GM21723 (cell line): ENCODE measurements at regions not wholly inside any gene's neighbourhood (a gene's known extent, or its start where the extent isn't known, plus 50 kb on each side); places are given as distances from the start of the nearest gene placed in this dataset.
"Not testable (repeated sequence)": the region's sequence is repeated elsewhere in the genome, so short reads cannot be mapped to it uniquely, and the experiment has no call there.

ENCODE experiments used
- ATAC-seq: cut with Tn5 transposase; IDR thresholded peaks from one replicate; pipeline ENCODE4 v1.9.1; 2021; ENCODE audit warnings: mild to moderate bottlenecking, moderate library complexity; ENCODE audit not compliant: unreplicated experiment

DNA sequence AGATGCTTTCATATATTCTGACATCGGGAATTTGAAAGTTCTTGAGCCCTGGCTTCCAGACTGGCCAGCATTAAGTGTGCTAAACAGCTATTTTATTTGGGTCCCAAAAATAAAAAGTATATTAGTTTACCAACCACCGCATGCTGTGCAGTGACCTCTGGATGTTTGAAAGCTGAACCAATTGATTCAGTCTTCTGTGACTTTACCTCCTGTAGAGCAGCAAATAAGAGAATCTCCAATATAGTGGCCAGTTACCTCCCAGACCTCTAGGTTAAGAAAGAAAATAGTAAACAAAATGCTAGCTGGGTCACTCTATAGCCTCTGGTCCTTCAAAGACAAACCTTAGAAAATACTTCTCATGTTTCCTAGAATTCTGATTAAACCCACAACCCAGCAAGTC lies 424.6 kb upstream of the NFE2L3 start:
- ATAC-seq: no peak

DNA sequence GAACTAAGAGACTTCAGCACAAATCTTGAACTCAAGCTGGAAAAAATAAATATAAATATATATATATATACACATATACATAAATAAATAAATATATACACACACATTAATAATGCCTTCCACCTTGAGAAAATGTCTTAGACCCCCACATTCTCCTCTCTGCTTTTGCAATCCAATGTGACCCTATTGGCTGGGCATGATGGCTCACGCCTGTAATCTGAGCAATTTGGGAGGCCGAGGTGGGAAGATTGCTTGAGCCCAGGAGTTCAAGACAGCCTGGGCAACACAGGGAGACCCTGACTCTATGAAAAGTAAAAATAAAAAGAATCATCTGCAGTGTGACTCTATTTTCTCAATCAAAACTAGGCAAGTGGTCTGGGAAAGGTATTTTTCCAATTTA lies 424.1 kb upstream of the NFE2L3 start:
- no peak for ATAC-seq

DNA sequence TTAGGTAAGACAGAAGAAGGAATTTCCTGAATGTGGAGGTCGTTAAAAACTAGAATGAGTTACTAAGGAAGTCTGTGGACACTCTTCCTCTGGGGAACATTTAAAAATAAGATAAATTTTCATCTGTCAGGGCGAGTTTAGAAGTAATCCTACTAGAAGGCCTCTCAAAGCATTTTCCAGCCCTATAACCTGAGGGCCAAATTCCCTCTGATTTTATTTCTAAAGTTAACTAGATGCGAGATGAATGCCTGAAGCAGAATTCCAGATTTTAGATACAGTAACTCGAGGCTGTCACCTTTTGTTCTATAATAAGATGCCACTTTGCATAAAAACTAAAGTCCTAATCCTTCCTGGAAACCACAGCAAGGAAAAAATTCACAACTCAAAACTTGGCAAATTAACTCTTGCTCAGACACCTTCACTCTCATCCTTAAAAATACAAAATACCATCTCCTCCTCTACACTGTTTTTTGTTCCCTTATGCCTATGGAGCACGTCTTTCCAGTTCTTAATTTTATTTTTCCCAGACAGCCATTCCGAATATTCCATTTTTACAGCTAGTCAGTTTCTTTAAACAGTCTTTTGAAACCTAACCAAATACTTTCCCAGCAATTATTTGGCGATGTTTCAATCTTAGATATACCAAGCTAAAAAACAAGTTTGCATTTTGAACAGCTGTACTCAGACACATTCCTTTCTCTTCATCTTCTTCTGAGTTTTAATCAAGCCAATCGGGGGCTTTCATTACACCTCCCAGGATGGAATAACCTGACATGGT lies 420.7 kb upstream of the NFE2L3 start:
- no peak for ATAC-seq

DNA sequence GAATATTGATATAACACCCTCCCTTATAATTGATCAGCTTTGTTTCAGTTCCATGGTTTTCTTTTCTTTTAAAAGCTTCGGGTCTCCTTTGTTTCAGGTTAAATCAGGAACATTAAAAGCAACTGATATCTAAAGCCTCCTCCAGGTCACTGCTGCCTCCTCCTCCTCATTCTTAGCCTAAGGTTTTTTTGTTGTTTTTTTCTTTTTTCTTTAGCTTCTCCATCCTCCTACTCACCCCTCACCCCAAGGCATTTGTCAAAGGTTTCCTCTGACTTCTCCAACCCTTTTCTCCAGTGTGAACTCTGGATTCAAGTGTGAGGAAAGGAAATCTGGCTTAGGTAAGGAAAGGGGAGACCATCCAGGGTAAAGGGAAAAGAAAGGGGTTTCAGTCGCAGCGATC lies 420.2 kb upstream of the NFE2L3 start:
- ATAC-seq: no peak

DNA sequence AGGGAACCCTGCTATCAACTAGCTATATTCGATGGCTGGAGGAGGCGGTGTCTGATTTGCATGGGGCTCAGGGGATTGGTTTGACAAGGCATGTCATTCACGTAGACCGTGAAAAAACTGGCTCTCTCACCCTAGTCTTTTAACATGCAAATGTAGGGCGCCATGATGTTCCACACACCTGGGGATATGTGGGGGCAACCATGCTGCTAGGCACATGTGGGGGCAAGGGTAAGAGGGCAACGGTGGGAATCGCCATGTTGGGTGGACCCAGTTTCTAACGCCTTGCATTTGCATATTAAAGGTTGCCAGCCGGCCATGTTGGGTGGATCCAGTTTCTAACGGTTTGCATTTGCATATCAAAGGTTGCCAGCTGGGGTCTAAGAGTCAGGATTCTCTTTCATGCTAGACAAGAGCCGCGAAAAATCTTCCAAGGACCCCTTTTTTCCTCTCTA lies 419.2 kb upstream of the NFE2L3 start:
- ATAC-seq: no peak

DNA sequence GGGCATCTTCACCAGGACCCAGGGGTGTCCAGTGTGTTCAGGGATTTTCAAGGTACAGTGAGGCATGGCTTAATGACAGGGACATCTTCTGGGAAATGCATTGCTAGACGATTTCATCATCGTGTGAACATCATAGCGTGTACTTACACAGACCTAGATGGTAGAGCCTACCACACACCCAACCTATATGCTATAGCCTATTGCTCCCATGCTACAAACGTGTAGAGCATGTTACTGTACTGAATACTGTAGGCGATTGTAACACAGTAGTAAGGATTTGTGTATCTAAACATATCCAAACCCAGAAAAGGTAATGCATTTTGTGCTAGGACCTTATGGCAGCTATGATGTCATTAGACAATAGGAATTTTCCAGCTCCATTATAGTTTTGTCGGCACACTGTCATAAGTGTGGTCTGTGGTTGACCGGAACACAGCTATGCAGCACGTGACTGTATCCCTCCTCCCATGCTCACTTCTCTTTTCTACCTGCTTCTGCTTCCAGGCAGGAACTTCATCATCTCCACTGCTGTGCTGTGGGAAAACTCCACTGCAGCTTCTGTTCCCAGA lies 416.2 kb upstream of the NFE2L3 start:
- no peak for ATAC-seq

DNA sequence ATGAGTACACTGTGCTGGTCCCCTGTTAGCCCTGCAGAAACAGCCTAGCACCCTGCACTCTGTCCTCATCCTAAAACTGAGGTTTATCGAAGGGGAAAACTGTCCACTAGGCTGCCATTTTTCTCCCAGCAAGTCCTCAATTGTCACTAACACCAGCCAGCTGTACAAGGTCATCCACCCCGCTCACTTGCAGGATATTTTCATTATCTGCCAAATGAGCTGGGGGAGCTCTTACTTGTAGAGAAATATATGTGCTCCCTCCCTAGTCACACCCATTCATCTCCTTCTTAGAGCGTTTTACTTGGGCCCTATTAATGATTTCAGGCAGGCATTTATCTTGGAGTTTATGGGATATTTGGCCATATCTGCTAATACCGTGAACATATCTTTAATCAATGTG lies 413.5 kb upstream of the NFE2L3 start:
- ATAC-seq: no peak

DNA sequence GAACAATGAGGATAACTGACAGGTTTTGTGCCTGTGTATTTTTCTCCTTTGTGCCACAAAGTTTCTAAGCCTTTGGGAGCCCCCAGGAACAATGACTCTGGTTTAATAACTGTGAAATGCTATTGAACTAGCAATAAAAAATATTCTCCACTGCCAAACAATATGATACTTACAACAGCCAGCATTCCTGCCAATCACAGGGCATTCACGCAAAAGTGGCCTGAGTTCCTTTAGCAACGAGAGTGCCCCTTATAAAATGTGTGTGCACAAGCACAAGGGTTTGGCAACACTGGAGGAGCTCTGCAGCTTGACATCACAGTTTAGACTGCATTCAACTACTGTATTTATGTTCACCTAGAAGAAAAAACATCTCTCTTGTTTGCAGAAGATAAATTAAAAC lies 412.9 kb upstream of the NFE2L3 start:
- no peak for ATAC-seq

DNA sequence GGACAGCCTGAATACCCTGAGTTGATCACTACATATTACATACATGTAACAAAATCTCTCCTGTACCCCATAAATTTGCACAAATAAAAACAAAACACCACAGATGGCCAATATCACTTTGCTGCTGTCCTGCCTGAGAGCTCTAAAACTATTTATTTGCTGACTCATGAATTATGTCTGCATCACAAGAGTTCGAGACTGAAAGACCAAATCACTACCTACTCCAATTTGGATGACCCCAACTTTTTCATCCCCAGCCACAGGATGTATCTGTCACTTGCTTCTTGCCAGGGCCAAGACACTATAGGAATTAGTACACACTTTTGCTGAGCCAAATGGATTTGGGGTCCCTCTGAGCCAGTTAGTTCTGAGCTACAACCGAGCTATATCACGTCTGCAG lies 409.7 kb upstream of the NFE2L3 start:
- no peak for ATAC-seq

DNA sequence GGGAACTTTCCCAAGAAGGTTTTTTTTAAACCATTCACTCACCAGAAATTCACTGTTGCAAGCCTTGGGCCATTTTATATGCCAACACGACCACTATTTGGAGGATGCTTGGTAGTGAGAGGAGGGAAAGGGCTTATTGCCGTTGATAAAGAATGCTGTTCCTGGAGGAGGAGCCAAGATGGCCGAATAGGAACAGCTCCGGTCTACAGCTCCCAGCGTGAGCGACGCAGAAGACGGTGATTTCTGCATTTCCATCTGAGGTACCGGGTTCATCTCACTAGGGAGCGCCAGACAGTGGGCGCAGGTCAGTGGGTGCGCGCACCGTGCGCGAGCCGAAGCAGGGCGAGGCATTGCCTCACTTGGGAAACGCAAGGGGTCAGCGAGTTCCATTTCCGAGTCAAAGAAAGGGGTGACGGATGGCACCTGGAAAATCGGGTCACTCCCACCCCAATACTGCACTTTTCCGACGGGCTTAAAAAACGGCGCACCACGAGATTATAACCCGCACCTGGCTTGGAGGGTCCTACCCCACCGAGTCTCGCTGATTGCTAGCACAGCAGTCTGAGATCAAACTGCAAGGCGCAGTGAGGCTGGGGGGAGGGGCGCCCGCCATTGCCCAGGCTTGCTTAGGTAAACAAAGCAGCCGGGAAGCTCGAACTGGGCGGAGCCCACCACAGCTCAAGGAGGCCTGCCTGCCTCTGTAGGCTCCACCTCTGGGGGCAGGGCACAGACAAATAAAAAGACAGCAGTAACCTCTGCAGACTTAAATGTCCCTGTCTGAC lies 408.1 kb upstream of the NFE2L3 start:
- ATAC-seq: not testable (repeated sequence)

DNA sequence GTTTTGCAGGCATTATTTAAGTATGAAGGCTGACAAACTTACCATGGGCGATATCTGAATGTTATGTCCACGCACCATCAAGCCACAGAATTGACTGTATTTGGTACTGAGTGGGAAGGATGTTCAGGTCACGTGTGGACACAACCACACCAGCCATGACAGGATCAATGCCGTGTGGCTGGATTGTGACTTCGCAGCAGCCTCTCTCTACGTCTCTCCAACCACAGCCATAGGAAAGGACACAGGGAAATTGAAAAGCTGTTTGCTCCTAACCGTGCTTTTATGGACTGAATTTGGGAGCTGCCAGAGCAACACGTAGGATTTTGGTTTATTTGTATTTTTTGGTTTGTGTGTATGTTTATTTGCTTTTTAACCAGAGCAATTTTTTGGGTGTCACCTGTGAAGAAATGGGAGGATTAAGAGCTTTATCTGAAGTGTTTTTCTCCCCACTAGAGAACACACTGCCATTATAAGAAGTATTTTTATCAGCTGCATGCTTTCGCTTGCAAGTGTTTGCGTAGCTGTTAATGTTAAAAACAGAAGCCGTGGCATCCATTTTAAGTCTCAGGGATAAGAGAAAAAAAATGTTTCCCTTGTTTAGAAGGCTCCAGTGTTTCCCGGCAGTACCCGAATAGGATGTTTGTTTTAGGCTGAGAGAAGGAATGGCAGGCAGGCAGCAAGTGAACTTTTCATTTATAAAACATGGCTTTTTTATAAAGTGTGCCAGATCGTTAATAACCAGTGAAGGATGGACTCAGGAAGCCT lies 401.1 kb upstream of the NFE2L3 start:
- no peak for ATAC-seq

DNA sequence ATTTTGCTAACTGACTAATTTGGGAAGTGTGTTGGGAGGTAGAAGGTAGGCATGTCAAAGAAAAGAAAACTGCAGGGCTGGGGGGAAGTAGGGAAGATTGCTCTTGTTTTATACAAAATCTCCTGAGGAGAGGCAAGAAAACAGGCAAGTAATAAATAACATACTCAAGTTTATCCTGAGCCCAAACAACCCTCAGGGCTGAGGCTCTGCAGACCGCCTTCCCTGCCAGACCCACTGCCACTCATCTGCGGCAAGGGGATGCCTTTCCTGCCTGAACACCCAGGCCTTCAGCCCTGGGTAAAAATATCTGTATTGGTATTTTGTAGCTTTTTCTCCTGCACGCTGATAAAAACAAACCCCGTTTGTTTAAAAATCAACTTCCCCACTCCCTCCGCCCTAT lies 399.8 kb upstream of the NFE2L3 start:
- no peak for ATAC-seq

DNA sequence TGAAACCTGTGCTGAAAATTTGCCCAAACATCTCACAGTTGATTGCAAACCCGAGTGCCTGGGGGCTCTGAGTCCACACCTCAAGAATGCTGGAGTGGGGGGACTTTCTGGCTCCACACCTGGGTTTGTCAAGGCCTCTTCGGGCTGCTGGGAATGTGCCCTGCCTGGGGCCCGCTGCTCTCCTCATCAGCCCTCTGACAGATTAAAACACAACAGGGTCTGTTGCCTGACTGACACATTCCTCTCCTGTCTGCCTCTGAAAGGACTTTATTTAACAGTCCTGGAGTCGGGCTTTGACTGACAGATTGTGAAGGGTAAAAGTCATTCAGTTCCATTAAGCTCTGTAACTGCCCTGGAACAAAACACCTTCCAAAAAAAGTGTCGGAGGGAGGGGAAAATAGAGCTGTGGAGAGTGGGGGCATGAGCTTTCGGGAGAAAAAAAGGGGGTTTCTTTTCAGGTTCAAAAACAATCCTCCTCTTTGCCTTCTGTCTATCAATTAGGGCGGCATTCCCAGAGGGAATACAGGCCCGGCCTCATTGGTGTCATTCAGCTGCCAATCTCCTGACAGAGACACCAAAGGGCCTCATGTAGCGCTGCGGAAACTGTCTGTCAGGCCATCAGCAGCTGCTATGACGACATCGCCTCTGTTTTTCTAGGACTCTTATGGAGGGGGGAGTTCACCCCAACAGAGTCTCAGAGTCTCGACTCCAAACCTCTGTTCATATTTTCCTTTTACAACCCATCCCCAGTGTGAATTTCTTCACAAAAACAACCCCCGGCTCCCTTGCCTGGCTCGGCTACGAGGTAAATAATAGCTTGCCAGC lies 398.8 kb upstream of the NFE2L3 start:
- ATAC-seq: no peak

DNA sequence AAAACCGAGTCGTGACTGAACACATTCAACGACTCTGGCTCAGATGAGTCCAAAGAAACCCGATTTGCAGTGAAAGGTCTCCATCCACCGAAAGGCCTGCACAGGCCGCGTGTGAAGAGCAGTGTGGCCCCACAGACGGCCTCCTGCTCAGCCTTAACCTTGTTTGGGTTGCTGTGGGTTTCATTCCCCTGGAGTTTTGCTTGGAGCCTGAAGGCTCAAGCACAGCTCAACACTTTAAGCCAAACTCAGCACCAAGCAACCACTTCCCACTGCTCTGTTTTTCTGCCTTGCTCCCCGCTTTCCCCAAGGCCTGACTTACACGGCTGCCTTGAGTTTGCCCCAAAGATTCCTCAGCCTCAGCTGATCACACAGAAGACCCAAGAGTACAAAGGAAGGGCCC lies 398.2 kb upstream of the NFE2L3 start:
- no peak for ATAC-seq

DNA sequence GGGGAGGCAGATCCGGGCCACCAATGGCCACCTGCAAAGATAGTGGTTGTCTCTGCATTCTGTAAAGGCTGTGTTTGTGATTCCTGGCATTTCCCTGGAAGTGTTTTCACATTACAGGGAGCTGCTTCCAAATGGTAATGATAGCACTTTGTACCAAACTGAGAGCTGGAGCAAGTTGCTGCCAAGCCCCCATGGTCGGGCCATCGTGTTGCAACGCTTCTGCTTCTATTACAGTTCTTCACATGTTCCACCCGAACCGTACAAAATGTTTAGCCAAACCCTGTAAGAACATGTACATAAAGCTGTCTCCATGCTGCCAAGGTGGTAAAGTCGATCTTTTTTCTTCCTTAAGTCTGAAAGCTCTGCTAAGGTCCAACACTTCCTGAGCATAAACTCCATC lies 397.7 kb upstream of the NFE2L3 start:
- no peak for ATAC-seq

DNA sequence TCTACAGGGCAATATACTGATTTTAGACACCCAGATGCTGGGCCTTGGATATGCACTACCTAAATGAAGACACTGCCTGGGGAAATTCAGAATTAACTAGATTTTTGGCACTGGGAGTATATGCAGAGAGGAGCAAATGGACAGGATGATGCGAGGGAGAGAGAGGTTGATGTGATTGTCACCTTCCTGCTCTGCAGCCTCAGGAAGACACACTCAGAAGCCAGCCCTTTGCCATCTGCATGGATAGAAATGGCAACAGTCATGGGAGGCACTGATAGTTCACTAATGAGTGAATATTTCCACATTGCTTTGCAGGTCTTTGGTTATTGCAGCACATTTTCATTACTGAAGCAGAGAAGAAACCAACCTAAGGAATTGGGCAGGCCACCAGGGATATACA lies 397.2 kb upstream of the NFE2L3 start:
- no peak for ATAC-seq

DNA sequence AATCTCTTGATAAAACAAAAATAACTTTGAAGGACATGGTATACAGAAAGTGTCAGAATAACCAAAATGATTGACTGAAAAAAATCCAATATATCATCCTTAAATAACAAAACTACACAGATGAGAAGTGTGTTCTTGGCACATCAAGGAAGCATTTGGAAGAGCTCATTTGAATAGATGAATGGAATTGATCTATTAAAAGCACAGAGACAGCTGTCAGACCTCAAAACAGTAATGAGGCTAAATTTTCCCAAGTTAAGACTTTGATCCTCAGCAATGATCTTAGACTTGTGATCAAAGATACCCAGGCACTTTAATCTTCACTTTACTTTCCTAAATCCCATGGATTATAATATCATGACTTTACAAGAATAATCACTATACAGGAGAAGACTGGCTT lies 395.4 kb upstream of the NFE2L3 start:
- ATAC-seq: no peak

DNA sequence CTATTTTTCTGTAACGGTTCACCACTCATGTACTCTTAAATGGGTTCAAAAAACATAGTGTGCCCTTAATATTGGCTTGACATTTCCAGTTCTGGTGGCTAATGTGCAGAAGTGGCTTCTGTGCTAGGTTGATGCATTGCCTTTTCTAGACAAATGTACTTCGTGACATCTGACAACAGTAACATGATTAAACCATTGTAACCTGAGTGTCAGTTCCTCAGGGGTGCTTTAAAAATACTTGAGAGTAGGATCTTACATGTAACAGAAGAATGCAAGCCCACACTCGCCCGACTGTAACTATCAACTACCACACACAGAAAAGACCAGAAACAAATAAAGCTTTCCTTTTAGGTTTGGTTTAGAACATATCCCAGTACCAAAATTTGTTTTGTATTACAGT lies 393.4 kb upstream of the NFE2L3 start:
- ATAC-seq: no peak

DNA sequence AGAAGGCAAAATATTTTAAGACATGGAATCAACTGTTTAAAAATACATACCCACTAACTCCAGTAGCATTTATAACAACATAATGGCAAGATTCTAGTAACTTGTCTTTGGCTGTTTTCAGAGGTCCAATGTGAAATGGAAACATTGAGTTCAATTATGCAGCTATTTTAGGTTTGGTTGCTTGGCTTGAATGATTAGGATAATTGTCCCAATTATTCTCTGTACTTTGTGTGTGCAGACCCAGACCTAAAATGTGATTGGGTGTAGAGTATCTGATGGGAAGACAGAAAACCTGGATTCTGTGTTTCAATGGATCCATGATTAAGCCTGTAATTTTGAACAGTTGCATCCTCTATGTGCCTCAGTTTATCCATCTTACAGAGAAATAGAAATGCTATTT lies 392.7 kb upstream of the NFE2L3 start:
- ATAC-seq: no peak

DNA sequence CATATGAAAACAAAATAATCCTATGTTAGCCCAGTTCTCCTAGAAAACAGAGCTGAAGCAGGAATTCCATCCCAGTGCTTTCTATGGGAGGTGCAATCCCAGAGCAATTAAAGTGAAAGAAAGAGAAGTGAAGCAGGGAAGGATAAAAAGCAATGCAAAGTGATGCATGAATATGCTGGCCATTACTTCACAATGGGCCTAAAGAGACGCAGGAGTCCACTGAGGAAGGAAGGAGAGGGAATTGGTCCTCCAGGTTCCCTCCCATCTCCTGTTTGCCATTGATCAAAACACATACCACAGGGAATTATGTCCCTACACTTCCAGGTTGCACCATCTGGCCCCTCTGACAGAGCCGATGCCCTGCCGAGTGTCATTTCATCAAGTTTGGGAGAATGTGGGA lies 392.2 kb upstream of the NFE2L3 start:
- no peak for ATAC-seq
